ENCODE measurements at regions not wholly inside any gene's neighbourhood (a gene's known extent, or its start where the extent isn't known, plus 50 kb on each side); places are given as distances from the start of the nearest gene placed in this dataset.

GRCh38 chr1:213585402-213585801 is 402.4 kb upstream of the PROX1 start:
- Histone ChIP-seq H3K9me2 (ENCODE audit: insufficient read depth, low read length) (no peaks in the 10 kb centered on the region), H3K4me3 (ENCODE audit: low read depth, low read length, poor library complexity, severe bottlenecking) (no peak overlapping the region), H3K4me1 (ENCODE audit: insufficient read depth, low read length, poor library complexity, severe bottlenecking) (no peaks in the 10 kb centered on the region), H3K9me3 (ENCODE audit: low read length) (no peaks in the 10 kb centered on the region), H3K79me2 (ENCODE audit: insufficient read depth, low read depth, low read length) (no peaks in the 10 kb centered on the region), H3K36me3 (ENCODE audit: insufficient read depth, low read length) (no peaks in the 10 kb centered on the region), H3K27ac (ENCODE audit: low read depth, low read length, poor library complexity, severe bottlenecking) (no peak overlapping the region), H2AFZ (ENCODE audit: low read length) (no peak overlapping the region), H4K20me1 (ENCODE audit: insufficient read depth, low read length) (no peaks in the 10 kb centered on the region), H3K4me2 (ENCODE audit: low read length) (no peak overlapping the region)
- POLR2A ChIA-PET = no interaction called here
- intact Hi-C loops (cut with micrococcal nuclease; ENCODE audit: unreplicated experiment) = no loop called here
- DNase-seq (ENCODE audit: low spot score) = no peak
- TF ChIP-seq EZH2phosphoT487 (IDR thresholded peaks at IDR 0.05; ENCODE audit: borderline replicate concordance, low read depth, low read length) (no peak), CTCF (conservative IDR thresholded peaks at IDR 0.05; ENCODE audit: low read length) (no peak)
- no TSS peak for BruUV-seq (replicated peaks)
- CTCF ChIA-PET (ENCODE audit: unreplicated experiment) = no interaction called here

GRCh38 chr1:213585959-213586586 is 401.7 kb upstream of the PROX1 start:
- no peak for TF ChIP-seq CTCF (conservative IDR thresholded peaks at IDR 0.05; ENCODE audit: low read length)
- TF ChIP-seq EZH2phosphoT487 (IDR thresholded peaks at IDR 0.05; ENCODE audit: borderline replicate concordance, low read depth, low read length) = no peak
- Histone ChIP-seq H3K79me2 (ENCODE audit: insufficient read depth, low read depth, low read length) (no peaks in the 10 kb centered on the region), H4K20me1 (ENCODE audit: insufficient read depth, low read length) (no peaks in the 10 kb centered on the region), H3K9me3 (ENCODE audit: low read length) (no peaks in the 10 kb centered on the region), H3K4me3 (ENCODE audit: low read depth, low read length, poor library complexity, severe bottlenecking) (no peak overlapping the region), H3K4me1 (ENCODE audit: insufficient read depth, low read length, poor library complexity, severe bottlenecking) (no peaks in the 10 kb centered on the region), H3K4me2 (ENCODE audit: low read length) (no peak overlapping the region), H3K27ac (ENCODE audit: low read depth, low read length, poor library complexity, severe bottlenecking) (no peak overlapping the region), H3K36me3 (ENCODE audit: insufficient read depth, low read length) (no peaks in the 10 kb centered on the region), H3K9me2 (ENCODE audit: insufficient read depth, low read length) (no peaks in the 10 kb centered on the region), H2AFZ (ENCODE audit: low read length) (no peak overlapping the region)
- BruUV-seq (replicated peaks) = no TSS peak
- CTCF ChIA-PET (ENCODE audit: unreplicated experiment) = no interaction called here
- POLR2A ChIA-PET = no interaction called here
- intact Hi-C loops (cut with micrococcal nuclease; ENCODE audit: unreplicated experiment) = no loop called here
- no peak for DNase-seq (ENCODE audit: low spot score)

- TF ChIP-seq CTCF (conservative IDR thresholded peaks at IDR 0.05; ENCODE audit: low read length) (no peak), EZH2phosphoT487 (IDR thresholded peaks at IDR 0.05; ENCODE audit: borderline replicate concordance, low read depth, low read length) (no peak)
- Histone ChIP-seq H3K36me3 (ENCODE audit: insufficient read depth, low read length) (no peaks in the 10 kb centered on the region), H3K4me2 (ENCODE audit: low read length) (no peak overlapping the region), H2AFZ (ENCODE audit: low read length) (no peak overlapping the region), H3K4me1 (ENCODE audit: insufficient read depth, low read length, poor library complexity, severe bottlenecking) (no peaks in the 10 kb centered on the region), H3K9me2 (ENCODE audit: insufficient read depth, low read length) (no peaks in the 10 kb centered on the region), H3K27ac (ENCODE audit: low read depth, low read length, poor library complexity, severe bottlenecking) (no peak overlapping the region), H3K79me2 (ENCODE audit: insufficient read depth, low read depth, low read length) (no peaks in the 10 kb centered on the region), H3K9me3 (ENCODE audit: low read length) (no peaks in the 10 kb centered on the region), H4K20me1 (ENCODE audit: insufficient read depth, low read length) (no peaks in the 10 kb centered on the region), H3K4me3 (ENCODE audit: low read depth, low read length, poor library complexity, severe bottlenecking) (no peak overlapping the region)
- DNase-seq (ENCODE audit: low spot score) = no peak
- no TSS peak for BruUV-seq (replicated peaks)
- intact Hi-C loops (cut with micrococcal nuclease; ENCODE audit: unreplicated experiment) = no loop called here
- ChIA-PET CTCF (ENCODE audit: unreplicated experiment) (no interaction called here), POLR2A (no interaction called here)
Measured at GRCh38 chr1:213586587-213586972, 401.2 kb upstream of the PROX1 start.
